ENCODE measurements at regions not wholly inside any gene's neighbourhood (a gene's known extent, or its start where the extent isn't known, plus 50 kb on each side); places are given as distances from the start of the nearest gene placed in this dataset.

- TF ChIP-seq CBX3 (IDR thresholded peaks at IDR 0.05; ENCODE audit: borderline replicate concordance in 1 of 2, low read length in 2 of 2) (no peak), CTCF (IDR thresholded peaks at IDR 0.05 in 2 of 3, conservative IDR thresholded peaks at IDR 0.05 in 1 of 3; ENCODE audit: insufficient read depth in 2 of 3, low read depth in 1 of 3, low read length in 3 of 3) (no peak), ZNF184 (CRISPR knock-in tag; IDR thresholded peaks at IDR 0.05) (no peak), ZNF398 (CRISPR knock-in tag; IDR thresholded peaks at IDR 0.05) (no peak), MXI1 (IDR thresholded peaks at IDR 0.05; ENCODE audit: low read depth, low read length) (no peak), TCF3 (CRISPR knock-in tag; IDR thresholded peaks at IDR 0.05) (no peak), RAD51 (IDR thresholded peaks at IDR 0.05; ENCODE audit: borderline replicate concordance, low read depth) (no peak), SIN3A (IDR thresholded peaks at IDR 0.05; ENCODE audit: borderline replicate concordance in 2 of 2, control insufficient read depth in 1 of 2, low read depth in 2 of 2, low read length in 2 of 2) (no peak), NR2F6 (CRISPR knock-in tag; IDR thresholded peaks at IDR 0.05) (no peak), HNRNPL (IDR thresholded peaks at IDR 0.05; ENCODE audit: low read depth, low read length) (no peak), EP300 (IDR thresholded peaks at IDR 0.05; ENCODE audit: low read length) (no peak), ZNF347 (CRISPR knock-in tag; IDR thresholded peaks at IDR 0.05; ENCODE audit: low read depth) (no peak), ZBTB17 (CRISPR knock-in tag; IDR thresholded peaks at IDR 0.05) (no peak)
These were observed 63.7 kb upstream of the PLCL2 start for GRCh38 chr3:16821053-16821452.

Measured in K562 (cell line).